ENCODE measurements at regions not wholly inside any gene's neighbourhood (a gene's known extent, or its start where the extent isn't known, plus 50 kb on each side); places are given as distances from the start of the nearest gene placed in this dataset.

DNA sequence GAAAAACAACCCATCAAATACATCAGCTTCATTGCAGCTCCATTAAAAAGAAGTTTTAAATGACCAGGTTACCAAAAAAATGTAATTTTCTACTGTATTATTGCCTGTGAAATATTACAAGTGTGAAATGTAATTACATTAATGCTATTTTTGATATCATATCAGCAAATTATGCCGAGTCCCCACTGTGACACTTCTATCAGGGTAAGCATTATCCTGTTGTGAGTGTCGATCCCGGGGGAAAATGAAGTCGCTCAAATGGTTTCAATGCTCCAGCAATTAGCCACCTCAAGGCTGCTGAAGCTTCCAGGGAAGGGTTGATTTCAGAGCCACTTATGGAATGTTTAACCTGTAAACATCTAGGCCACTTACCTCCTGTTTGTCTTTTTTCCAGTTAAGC, 70.4 kb downstream of the RCN1 start:
- DNase-seq (ENCODE audit: low spot score) = no peak

DNA sequence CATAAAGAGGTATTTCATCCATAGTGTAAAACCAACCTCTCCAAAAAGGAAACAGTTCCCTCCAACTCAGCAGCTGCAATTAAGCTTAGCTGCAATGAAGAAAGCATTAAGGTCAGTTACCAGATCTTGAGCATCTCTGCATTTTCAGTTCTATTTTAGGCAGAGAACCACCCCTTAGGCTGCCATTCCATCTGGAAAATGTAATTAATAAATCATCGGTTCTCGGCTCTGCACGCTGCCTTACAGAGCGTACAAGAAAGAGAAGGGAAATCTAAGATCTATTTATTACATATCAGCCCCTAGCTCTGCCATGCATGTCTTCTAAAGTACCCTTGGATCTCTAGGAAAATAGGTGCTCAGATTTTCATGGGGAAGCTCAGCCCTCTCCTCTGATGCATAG, 71.5 kb downstream of the RCN1 start:
- DNase-seq (ENCODE audit: low spot score) = no peak

DNA sequence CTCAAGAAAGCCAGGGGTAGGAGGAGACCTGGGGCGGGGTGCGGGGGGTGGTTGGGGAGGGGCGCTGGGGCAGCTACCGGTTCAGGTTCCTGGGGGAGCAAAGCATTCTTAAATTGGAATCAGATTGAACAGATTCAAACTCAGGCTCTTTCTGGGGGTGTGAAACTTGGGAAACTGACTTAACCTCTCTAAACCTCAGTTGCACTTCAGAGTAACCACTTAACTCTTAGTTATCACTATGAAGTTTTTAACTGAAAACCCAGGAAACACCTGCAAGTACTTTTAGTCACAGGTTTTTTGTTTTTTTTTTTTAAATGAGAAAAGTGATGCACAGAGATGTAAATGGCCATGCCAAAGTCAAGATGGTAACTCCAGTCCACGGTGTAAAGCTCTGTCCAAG, 72.0 kb downstream of the RCN1 start:
- DNase-seq (ENCODE audit: low spot score) = no peak

GRCh38 chr11:32163557-32163956, 72.7 kb downstream of the RCN1 start:
- DNase-seq (ENCODE audit: low spot score) = no peak

- no peak for DNase-seq (ENCODE audit: low spot score)
Measured at GRCh38 chr11:32164836-32165235, 74.0 kb downstream of the RCN1 start.

DNA sequence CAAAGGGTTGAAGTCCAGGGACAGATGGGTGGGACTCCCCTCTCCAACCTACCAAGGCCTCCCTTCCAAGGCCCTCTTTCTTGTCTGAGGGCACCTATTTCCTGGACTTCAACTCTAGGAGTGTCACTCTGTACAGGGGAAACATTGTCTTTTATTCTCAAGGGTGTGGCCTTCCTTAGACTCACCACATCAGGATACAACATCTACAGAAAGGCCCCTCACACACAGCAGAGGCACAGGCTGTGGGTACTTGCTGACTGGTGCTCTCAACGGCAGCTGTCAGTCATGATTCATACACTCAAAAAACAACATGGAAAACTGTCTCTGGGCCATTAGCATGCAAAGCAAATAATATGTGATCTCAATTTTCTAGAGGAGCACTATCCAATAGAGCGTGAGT, 78.0 kb downstream of the RCN1 start:
- DNase-seq (ENCODE audit: low spot score) = no peak

DNA sequence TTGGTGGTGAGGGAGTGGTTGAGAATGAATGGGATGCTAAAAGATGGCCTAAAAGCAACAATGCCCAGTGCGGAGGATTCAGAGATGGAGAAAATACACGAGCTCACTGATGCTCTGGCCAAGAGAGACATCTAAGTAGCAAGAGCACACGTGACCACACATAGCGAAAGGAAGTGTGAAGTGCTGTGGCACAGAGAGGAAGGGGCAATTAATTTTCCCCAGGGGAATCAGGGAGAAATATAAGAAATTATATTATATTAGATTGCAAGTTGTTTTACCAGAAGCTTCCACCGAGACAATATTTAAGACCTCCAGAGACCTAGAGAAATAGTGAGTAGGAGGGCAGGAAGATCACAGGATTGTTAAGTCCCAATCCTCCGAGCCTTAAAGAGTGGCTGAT, 80.6 kb downstream of the RCN1 start:
- no peak for DNase-seq (ENCODE audit: low spot score)

GRCh38 chr11:32172041-32172847, 81.4 kb downstream of the RCN1 start:
- no peak for DNase-seq (ENCODE audit: low spot score)

DNA sequence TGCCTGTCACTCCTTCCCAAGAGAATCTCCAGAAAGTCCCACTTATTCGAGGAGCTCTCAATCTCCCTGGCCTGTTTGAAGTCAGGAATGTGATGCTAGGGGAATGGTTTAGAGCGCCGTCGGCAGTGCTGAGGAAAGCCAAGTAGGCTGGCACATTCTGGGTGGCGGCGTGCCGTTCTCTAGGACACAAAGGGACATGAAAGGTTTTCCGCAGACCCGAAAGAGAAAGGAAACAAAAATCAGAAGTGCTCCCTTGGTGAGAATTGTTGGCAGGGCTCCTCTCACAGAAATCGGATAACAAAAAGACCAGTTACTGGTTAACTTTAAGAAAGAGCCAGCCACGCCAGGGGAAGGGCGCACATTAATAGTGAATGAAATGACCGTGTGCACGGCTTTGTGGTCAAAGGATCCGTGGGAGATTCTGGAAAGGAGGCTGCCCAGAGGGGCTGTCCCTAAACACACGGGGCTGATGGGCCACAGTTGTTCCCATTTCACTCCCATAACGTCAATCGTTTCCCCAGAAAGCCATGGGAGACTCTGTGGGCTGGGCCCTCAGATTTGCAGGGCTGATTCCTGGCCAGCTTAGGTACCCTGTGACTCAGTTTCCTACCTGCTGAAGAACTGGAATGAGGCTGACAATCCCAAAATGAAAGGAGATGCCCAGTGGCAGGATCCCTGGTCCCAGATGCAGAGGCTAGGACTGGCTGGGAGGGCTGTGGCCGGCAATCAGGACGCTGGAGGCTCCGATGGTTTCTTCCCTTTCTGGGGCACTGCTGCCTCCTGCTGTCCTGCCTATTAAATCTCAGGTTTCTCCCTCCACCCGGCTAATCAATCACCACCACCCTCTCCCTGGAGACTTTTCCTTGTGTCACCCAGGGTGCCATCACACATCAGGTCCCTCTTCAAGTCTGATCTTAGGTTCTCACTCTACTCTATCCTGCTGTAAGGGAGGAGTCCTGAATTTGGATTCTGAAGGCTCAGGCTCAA, 82.3 kb downstream of the RCN1 start:
- DNase-seq (ENCODE audit: low spot score) = no peak

DNA sequence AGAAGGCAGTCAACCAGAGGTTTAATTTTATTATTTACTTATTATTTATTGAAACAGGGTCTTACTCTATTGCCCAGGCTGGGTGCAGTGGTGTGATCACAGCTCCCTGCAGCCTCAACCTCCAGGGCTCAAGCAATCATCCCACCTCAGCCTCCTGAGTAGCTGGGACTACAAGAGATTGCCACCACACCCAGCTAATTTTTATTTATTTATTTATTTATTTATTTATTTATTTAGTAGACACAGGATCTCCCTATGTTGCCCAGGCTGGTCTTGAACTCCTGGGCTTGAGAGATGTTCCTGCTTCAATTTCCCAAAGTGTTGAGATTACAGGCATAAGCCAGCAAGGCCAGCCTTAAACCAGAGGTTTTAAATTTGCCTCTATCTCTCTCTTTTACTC, 83.1 kb downstream of the RCN1 start:
- DNase-seq (ENCODE audit: low spot score) = no peak

GRCh38 chr11:32176223-32176934, 85.5 kb downstream of the RCN1 start:
- peak; percentile 80 for DNase-seq (ENCODE audit: low spot score)

GRCh38 chr11:32178692-32179091, 87.8 kb downstream of the RCN1 start:
- no peak for DNase-seq (ENCODE audit: low spot score)

DNA sequence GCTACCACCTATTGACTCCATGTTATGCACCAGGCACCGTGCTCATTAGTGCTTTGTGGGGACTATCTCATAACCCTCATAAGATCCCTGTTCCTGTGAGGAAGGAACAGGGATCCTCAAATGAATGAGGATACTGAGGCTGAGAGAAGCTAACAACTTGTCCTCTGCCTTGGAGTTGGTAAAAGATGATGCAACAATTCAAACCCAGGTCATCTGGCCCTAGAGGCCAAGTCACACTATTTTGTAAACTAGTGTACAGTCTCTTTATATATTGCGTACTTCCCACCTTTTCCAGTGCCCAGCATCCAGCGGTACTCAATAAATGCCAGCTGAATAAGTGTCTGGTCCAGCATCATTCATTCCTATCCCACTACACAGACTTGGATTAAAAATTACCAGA, 92.6 kb downstream of the RCN1 start:
- no peak for DNase-seq (ENCODE audit: low spot score)

DNA sequence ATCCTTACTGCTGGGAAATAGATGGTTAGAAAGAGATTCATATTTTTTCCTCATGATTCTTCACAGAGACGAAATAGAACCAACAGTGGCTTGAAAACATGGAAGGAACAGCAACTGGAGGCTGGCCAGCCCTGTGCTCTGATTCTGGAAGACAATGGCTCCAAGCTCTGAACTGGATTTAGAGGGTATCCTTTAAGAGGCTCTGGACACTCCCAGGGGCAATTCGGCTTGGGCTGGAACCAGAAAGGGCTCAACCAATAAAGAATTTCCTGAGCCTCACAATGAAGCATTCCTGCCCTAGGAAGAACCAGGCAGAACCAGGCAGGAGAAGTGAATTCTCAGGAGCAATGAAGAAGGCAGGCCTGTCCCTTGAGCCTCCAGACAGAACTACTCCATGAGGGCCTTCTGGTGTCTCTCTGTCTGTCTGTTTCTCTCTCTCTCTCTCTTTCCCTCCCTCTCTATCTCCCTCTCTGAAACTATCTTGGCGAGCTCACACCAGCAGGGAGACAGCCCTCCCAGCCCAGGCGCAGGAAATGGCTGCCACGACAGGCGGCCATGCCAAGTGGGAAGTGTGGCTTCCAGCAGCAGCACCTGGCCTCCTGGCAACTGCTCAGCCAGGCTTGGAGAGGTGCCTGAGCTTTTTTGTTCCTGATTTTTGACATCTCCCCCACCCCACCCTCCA, 93.3 kb downstream of the RCN1 start:
- DNase-seq (ENCODE audit: low spot score) = no peak

GRCh38 chr11:32184723-32185376, 94.0 kb downstream of the RCN1 start:
- DNase-seq (ENCODE audit: low spot score) = no peak

DNA sequence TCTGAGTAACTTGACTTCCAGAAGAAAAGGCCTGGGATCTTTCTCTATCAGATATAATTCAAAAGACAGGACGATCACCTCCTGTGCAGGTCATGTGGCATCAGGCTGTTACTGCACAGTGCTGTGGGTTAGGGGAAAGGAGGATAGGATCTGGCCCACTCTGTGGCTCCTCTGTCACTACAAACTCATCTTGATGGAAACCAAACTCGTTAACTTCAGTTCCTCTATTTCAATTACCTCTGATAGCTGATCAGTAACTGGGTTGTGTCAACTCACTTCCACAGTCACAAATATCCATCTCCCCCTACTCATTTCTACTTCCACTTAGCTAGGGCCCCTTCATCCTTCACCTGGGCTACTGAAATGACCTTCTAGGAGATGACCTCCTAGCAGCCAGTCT, 95.2 kb downstream of the RCN1 start:
- DNase-seq (ENCODE audit: low spot score) = no peak

DNA sequence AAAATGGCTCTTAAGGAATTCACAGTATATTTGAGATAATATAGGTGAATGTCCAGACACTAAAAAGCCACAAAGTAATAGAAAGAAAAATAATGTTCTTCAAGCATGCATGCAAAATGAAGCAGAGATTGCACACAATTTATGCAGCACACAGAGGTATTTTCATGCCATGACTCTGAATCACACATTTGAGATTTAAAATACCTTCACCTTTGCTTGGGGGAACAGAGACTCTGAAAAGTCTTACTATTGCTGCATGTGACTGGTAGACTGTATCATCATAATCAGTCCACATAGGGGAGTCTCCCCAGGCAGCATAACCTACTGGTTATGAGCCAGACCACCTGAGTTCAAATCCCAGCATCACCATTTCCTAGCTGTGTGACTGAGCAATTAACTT, 96.2 kb downstream of the RCN1 start:
- no peak for DNase-seq (ENCODE audit: low spot score)

GRCh38 chr11:32188785-32189184, 97.9 kb downstream of the RCN1 start:
- no peak for DNase-seq (ENCODE audit: low spot score)

DNA sequence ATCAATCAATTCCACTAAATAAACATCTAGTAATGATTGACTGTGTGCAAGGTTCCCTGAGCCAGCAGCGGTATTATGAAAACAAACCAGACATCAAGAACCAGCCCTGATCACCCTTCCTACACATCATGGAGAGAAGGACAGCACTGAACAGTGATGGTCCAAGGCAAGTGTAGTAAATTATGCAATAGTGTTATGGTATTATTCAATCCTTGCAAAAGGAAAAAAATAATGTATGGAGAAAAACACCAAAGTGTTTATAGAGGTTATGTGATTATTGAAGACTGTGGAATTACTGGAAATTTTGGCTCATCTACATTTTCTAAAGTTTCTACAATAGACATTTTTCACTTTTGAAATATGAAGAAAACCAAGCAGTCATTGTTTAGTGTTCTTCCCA, 105.3 kb downstream of the RCN1 start:
- no peak for DNase-seq (ENCODE audit: low spot score)

DNA sequence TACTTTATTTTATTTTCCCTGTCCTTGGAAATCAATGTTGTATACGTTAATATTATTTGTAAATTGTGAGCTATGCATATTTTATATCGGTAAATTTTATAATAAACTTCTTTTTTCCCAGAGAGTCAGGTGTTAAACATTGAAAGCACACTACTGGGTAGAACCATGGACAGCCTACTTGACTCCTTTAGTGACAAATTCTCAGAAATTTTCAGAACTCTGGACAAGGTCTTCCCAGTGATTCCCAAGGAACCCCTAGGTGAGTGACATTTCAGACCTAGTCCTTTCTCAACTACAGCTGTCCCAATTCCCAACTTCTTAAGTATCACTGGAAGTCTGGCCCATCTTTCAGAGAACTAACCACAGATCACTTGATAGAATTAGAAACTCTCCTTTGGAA, 107.2 kb downstream of the RCN1 start:
- no peak for DNase-seq (ENCODE audit: low spot score)

DNA sequence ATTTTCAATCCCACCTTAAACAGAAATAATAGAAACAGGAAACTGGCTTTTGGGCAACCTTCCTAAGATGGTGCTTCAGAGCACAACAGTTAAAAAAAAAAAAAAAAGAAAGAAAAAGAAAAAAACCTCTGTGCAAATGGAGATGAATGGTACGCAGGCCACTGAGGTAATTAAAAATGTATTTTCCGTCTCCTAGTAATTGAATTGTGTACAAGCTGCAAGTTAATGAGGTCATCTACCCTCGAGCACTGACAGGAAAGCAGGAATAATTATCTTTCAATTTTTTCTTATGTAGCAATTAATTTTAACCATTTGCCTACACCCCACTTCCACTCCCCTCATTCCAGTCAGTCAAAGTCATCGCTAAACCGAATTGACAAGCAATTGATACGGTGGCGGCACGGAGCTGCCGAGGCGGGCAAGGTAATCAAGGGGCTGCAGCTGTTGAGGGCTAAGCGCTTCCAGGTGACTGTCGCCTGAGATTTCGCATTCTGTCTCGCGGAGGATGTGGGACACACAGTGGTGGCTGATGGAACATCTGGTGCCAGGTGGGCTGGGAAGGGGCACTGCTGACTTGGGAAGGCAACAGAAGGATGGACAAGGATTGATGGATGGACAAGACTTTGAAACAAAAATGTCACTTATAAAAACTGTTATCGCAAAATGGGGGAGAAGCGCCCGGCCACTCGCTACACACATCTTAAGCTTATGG, 109.4 kb downstream of the RCN1 start:
- DNase-seq (ENCODE audit: low spot score) = no peak

Measured in hematopoietic multipotent progenitor cell treated with erythropoietin and hydrocortisone succinate and interleukin-3 and kit ligand, for 17 days (in vitro differentiated cells).